NCI-H446 treated with DMSO at 0.1 percent for 48 hours (cell line): ENCODE measurements at regions not wholly inside any gene's neighbourhood (a gene's known extent, or its start where the extent isn't known, plus 50 kb on each side); places are given as distances from the start of the nearest gene placed in this dataset.

Experiments used
- DNase-seq: peaks from one replicate; lab custom pipeline; 2025; lab: John Stamatoyannopoulos, UW

- peak; percentile 2 for DNase-seq
Observed at GRCh38 chr4:134024251-134024650, 177.3 kb downstream of the PABPC4L start.

DNA sequence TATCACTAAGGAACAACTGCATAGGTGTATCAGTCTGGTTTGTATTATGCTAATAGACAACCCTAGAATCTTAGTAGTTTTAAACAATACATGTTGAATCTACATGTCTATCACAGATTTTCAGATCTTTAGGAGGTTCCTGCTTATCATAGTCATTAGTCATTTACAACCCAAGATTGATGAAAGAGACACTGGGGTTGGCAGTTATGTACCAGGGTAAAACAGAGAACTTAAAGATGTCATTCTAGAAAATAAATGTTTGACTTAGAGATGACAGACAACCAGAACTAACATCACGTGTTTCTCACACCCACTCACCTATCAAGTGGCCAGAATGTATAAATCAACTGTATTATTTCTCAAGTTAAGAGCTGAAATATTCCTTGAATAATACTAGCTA, 181.9 kb downstream of the PABPC4L start:
- no peak for DNase-seq

DNA sequence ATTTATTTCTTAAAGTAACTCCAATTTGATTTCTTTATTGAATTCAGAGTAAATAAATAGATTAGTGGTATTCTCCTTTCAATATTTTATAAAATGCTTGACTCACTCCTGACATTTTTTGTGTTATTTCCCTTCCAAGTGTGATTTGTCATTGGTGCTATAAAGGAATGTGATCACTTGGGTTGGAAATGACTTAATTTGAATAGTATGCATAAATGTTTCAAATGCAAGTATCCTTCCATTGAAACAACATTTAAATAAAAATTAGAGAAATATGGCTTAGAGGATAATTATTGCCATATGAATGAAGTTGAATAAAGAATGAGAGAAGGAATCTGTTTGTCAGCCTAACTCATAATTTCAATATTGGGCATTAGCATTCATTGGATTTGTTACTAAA, 182.7 kb downstream of the PABPC4L start:
- DNase-seq, result no peak

- DNase-seq, result no peak
Observed at GRCh38 chr4:134001057-134001456, 200.5 kb downstream of the PABPC4L start.

- DNase-seq, result no peak
Observed at GRCh38 chr4:133997436-133997835, 204.2 kb downstream of the PABPC4L start.

DNA sequence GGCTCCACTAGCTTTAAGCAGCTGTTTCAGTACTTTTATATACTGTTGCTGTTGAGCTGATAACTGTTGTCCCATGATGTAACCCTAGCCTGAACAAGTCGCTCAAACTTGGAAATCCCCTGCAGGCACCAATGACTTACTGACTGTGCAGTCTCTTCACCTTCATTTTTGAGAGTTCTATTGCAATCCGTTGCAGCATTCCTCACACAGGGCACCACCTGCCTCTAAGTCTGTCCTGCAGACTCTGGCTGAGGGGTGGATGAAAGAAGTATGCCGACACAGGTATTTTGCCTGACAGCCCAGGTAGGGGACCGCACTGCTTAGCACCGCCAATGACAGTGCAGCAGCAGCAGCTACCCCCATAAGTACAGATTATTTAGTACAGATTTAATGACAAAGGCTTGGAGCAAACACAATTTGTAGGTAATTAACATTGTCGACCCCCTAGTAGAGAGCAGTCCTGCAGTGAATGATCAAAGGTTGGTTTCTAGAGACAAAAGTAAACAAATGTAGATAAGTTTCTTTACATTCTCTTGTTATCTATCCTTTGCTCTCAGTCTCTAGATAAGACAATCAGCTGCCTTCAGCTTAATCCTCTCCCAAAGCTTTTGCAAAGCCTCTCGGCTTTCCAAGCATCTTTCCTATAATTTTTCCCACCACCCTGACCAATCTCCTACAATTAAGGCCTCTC, 205.0 kb downstream of the PABPC4L start:
- no peak for DNase-seq

GRCh38 chr4:133995243-133995960, 206.2 kb downstream of the PABPC4L start:
- DNase-seq, result no peak

DNA sequence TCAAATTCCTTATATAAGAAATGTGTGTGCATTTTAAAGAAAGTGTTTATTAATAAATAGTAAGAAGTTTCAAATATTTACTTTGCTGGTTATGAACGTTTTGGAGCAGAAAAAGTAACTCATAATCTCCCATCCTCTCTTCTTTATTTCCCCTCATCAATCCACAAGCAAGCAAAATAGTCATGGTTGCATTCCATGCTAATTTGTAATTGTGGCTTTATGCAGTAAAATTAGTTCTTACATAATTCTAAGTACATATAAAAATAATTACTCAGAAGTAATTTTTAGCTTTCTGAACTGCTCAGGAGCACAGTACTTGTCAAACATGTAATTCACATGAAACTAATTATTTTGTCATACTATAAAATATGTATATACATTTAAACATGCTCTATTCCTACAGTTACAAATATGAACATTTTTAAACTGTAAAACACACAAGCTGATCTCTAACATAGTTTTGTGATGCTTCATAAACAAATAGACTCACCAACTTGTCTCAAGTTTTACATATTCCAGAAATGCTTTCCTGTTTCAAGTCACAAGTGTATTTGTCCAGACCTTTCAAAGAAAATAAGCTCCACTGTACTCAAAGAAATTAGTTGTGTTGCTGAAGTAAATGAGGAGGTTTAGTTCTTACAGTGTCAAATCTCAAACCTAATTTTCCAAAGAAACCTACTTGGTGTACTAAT, 218.9 kb downstream of the PABPC4L start:
- DNase-seq, result no peak

- no peak for DNase-seq
Observed at GRCh38 chr4:133981327-133981726, 220.3 kb downstream of the PABPC4L start.

- DNase-seq, result peak; percentile 56
Observed at GRCh38 chr4:133972586-133972985, 229.0 kb downstream of the PABPC4L start.

DNA sequence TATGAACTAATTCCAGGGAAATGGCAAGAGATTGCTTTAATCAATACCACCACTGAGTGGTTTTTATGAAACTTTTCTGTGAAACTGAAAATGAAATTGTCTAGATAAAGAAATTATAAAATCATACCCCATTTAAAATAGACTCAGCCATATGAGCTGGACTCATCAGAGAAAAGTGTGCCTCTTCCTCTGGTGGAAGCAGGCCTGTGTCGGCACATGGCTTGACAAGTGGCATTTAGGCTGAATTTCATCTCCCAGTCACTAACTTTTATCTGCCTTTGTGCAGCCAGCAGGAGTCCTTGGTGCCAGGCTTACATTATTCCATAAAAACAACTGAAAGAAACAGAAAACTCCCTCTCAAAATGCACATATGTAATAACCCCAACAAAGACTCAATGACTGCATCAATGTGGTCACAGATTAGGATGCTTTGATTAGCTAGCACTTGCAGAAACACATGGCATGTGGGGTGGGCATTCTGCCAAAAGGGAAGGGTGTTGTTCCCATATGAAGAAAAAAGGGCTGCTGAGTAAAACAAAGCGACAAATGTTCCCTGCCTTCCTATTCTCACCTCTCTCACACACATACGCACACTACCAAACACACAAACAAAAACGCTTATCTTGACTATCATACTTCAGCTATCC, 232.3 kb downstream of the PABPC4L start:
- peak; percentile 37 for DNase-seq

DNA sequence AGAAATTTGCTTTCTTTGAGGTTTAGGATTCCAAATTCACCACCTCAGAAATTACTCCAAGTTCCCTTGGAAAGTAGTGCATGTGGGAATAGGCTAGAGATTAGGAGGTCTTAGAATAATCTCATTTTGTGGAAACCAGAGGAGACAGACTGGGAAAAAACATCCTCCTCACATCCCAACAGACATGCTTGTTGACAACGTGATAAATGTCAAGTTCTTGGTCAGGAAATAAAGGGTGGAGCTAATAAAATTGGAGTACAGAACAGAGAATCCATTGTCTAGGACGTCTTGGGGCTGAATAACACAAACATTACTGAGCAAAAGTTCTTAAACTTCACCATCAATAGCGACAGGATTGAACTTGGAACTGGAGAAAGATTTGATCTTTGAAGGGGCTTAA, 233.4 kb downstream of the PABPC4L start:
- no peak for DNase-seq

DNA sequence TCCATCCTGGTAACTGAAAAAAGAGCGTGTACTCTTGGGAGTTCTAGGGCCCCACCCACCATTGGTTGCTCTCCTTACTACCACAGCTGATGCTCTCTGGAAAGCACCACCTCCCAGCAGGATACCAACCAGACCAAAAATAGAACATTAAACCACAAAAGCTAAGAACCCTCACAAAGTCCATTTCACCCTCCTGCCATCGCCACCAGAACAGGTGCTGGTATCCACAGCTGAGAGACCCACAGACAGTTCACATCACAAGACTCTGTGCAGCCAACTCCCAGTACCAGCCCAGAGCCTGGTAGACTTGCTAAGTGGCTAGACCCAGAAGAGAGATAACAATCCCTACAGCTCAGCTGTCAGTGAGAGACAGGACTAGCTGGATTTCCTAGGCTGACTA, 240.6 kb downstream of the PABPC4L start:
- no peak for DNase-seq

- DNase-seq, result no peak
Observed at GRCh38 chr4:133943081-133943480, 258.5 kb downstream of the PABPC4L start.

GRCh38 chr4:133938061-133938460, 263.5 kb downstream of the PABPC4L start:
- no peak for DNase-seq

GRCh38 chr4:133929531-133930239, 271.9 kb downstream of the PABPC4L start:
- DNase-seq, result no peak

DNA sequence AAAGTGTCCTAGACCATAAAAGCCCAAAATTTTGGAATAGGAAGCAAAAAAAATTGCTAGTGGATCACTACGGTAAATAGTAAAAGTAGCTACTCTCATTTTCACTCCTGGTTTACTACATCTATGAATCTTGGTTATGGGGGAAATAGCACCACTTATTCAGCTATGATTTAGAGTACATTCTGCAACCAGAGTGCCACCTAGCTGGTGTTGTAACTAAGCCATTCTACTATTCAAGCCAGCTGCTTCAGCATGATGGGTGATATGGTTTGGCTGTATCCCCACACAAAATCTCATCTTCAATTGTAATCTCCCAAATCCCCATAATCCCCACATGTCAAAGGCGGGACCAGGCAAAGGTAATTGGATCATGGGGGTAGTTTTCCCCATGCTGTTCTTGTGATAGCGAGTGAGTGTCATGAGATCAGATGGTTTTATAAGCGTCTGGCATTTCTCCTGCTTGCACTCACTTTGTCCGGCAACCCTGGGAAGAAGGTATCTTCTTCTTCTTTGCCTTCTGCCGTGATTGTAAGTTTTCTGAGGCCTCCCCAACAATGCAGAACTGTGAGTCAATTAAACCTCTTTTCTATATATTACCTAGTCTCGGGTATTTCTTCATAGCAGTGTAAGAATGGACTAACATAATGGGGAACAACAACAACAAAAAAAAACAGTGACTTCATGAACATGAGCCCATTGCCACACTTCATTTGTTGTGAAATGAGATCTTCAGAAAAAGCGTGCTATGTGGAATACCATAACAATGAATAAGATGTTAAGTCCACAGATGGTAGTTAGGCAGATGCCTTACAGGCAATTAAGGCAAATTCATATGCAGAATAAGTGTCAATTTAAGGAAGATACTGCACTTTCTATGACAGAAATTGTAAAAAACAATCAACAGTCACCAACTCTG, 280.1 kb downstream of the PABPC4L start:
- no peak for DNase-seq

DNA sequence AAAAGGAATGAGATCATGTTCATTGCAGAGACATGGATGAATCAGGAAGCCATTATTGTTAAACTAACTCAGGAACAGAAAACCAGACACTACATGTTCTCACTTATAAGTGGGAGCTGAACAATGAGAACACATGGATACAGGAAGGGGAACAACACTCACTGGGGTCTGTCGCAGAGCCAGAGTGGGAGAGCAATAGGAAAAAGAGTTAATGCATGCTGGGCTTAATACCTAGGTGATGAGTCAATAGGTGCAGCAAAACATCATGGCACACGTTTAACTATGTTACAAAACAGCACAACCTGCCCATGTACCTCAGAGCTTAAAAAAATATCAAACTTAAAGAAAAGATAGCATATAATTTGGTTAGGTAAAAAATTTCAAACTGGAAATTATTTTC, 281.4 kb downstream of the PABPC4L start:
- DNase-seq, result no peak

GRCh38 chr4:133910165-133910564, 291.4 kb downstream of the PABPC4L start:
- no peak for DNase-seq

DNA sequence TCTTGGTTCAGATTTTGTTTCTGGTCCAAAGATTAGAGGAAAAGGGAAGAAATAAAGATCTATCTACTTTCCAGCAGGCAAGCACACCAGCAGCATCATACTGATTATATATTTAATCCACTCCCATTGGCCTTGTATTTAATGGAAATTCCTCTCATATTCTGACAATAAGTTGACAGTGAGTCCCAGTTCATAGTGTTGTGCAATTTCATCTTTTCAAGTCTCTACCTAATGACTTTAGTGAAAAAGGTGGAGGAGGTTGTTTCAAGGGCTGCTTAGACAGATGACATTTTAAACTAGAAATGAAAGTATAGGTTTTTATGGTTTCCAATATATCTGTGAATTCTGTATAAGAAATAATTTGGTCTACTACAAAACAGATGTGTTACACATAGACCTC, 298.6 kb downstream of the PABPC4L start:
- DNase-seq, result no peak

DNA sequence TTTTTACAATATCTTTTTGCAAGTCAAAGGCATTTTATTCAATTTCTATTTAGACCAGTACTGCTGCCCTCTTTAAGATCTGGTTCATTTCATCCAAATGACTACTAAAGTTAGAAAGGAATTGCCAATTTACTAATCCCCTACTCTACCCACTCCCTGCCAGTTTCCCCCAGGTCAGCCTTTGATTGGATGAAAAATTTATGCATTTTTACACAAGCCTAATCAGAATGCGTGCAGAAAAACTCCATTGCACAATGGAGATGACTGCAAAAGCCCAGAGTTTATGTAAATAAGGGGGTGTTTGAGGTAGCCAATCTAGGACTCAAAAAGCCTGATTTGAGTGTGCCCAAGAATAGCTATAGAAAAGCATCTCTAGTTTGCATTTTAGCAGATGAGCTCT, 310.6 kb downstream of the PABPC4L start:
- no peak for DNase-seq
